GM21717 (cell line): ENCODE measurements at regions not wholly inside any gene's neighbourhood (a gene's known extent, or its start where the extent isn't known, plus 50 kb on each side); places are given as distances from the start of the nearest gene placed in this dataset.
"Not testable (repeated sequence)": the region's sequence is repeated elsewhere in the genome, so short reads cannot be mapped to it uniquely, and the experiment has no call there.

ENCODE experiments used
- ATAC-seq: cut with Tn5 transposase; IDR thresholded peaks from one replicate; pipeline ENCODE4 v1.9.1; 2021; ENCODE audit warnings: mild to moderate bottlenecking, moderate library complexity; ENCODE audit not compliant: unreplicated experiment

DNA sequence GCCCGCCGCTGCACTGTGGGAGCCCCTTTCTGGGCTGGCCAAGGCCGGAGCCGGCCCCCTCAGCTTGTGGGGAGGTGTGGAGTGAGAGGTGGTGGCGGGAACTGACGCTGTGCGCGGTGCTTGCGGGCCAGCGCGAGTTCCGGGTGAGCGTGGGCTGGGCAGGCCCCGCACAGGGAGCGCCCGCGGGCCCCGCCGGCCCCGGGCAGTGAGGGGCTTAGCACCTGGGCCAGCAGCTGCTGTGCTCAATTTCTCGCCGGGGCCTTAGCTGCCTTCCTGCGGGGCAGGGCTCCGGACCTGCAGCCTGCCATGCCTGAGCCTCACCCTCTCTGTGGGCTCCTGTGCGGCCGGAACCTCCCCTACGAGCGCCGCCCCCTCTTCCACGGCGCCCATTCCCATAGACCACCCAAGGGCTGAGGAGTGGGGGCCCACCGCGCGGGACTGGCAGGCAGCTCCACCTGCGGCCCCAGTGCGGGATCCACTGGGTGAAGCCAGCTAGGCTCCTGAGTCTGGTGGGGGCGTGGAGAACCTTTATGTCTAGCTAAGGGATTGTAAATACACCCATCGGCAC, 1062.6 kb downstream of the TDRD15 start:
- ATAC-seq, result not testable (repeated sequence)

DNA sequence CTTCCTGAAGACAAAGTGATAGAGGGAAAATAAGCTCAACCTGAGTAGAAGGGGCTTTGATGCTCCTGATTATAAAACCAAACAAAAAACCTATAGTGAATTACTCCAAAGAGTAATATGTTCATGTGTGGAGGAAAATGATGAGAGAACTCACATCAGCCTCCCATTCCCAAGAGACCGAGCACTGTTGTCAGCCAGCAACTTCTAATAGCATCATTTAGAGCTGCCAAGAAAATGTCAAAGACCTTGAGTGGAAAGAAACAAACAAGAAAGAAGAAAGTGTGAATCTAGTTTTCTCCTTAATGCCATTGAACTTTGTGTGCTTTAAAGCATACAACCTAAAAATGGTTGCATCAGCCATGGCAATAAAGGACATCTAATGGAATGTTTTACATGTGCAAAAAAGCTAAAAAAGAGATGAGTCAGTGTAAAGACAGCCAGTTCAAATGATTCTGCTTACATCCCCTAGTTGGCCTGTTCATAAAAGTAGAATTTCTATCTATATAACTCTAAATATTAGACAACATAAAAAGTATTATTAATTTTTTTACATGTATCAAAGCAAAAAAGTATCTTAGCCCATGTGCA, 1066.2 kb downstream of the TDRD15 start:
- no peak for ATAC-seq

DNA sequence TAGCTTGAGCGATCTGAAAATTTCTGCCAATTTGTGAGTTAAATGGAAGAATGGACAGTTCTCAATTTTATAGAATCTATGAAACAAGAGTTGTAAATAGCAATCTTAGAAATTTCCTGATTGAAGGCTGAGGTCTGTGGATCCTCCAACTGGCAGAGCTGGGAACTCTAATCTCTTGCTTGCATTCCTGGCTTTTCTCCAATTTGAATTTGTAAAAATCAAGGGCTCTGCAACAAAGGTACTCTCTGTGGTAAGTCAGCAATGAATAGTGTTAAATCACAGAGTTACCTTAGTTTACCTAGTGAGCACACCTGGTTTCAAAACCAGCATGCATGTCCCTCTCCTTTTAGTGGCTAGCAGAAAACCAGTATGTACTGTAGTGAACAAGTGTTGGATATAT, 1070.5 kb downstream of the TDRD15 start:
- no peak for ATAC-seq

DNA sequence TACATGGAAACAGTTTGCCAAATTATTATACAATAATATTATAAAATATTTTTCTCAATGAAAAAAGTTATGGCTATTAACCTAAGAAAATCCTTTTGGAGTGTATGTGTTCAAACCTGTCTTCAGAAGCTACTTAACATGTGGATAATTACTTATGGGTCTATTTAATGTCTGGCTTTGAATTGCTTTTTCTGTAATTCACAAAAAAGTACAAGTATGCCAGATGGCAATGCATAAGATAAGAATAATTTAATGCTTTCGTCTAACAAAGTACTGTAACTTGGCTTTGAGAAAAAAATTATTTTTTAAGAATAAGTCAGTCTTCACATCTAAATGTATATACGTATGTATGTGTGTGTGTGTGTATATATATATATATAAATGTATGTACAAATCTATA, 1073.0 kb downstream of the TDRD15 start:
- ATAC-seq, result no peak

DNA sequence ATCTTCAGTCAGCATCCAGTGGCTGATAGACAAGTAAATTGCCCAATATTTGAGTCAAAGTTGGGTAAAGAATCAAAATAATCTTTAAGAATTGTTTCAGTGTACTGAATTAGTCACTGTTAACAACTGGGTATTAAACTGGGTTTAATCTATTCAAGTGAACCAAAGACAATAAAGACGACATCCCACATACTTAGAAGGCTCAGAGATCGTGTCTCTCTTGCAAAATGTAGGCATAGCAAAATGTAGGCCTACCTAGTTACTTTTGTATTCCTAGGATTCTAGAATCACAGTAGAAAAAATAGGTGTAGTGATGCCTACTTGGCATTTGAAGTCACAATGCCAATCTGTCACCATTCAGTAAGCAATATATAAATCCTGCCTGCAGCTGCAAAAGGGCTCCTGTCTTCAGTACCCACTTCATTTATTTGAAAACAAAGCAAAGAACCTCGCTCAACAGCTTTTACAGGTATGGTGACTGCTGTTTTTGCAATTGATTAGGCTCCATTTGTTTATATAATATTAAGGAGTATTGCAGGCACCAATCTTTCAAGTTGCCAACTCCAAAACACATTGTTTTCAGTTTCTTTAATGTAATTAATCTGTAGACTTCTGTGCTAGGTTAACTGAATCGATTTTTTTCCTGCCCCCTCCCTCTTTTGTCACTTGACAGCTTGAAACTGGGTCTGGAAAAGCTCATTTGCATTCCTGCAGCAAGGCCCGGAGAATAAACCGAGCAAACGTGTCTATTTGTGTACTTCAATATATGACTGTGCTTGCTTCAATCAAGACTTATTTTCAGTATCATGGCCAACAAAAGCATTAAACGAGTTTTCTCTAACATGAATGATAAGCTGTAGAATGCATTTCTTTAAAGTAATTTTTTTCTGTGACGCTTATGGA, 1074.9 kb downstream of the TDRD15 start:
- no peak for ATAC-seq

DNA sequence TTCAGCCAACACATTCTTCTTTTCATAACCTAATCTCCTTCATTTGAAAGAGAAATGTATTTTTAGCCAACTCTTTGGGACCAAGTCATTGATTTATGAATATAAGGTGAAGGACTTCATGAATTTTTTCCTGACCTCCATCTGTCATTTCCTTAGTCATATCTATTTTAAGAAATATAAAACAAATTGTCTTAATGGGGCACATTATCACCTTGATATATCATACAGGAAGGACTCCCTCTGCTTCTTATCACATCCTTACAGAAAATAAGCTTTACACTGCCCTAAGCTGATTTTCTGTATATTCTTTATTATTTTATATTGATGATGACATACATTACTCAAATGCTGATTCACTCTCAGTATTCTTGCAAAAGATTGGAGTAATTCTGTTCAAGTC, 1076.2 kb downstream of the TDRD15 start:
- ATAC-seq, result no peak

DNA sequence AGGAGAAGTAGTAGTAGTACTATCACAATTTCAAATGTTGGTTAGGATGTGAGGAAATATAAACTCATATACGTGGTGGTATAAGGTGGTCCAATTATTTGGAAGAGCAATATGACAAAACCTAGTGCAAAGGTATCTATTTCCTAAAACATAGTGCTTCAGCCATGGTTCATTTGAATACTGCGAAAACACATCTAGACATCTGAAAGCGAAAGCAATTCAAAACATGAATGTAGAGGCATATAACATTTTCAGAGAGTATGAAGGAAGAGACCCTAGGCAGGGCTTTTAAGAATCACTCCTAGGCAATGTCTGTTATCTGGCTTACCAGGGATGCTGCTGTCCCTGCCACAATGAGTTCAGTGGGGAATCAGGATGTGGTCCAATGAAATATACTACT, 1085.8 kb downstream of the TDRD15 start:
- peak; percentile 66 for ATAC-seq

DNA sequence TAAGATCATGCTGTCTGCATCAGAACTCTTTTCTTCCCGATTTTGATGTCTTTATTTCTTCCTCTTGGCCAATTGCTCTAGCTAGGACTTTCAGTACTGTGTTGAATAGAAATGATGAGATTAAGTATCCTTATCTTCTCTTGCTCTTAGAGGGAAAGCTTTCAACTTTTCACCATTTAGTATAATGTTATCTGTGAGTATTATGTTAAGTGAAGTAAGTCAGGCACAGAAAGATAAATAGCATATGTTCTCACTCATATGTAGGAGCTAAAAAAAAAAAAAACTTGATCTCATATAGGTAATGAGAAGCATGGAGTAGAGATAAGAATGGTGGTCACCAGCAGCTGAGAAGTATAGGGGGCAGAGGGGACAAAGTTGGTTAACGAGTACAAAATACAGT, 1089.5 kb downstream of the TDRD15 start:
- no peak for ATAC-seq

DNA sequence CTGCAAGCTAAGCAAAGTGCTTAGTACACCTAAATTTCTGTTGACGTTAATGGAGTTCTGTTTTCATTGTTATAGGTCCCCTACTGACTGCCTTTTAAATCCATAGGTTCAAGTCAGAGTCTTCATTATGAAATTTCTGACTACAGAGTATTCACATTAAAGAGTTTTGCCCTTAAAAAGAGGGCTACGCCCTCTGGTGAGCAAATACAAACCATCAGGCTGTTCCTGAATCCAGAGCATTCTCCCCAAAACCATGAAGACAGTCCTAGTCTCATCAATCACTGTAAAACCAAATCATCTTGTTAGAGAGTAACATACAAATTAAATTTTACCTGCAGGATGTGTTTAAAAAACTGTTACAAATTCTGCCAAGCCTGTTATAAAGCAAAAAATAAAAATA, 1091.7 kb downstream of the TDRD15 start:
- no peak for ATAC-seq

DNA sequence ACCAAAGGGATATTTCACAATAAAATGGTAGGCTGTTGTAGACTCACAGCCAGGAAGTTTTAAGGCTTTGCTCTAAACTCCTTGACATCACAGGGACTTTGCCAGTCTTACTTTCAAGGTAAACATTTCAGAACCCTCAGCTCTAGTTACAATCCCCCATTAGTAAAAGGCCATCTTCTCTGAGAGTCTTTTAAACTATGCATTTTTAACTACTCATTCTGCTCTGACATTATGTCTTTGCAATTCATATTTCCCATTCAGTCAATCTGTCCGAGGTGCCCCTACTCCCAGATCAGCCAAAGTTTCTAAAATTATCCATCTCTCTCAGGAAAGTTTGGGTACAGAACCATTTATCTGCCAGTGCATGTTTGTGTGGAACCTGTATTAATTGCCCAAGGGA, 1094.1 kb downstream of the TDRD15 start:
- ATAC-seq, result no peak

DNA sequence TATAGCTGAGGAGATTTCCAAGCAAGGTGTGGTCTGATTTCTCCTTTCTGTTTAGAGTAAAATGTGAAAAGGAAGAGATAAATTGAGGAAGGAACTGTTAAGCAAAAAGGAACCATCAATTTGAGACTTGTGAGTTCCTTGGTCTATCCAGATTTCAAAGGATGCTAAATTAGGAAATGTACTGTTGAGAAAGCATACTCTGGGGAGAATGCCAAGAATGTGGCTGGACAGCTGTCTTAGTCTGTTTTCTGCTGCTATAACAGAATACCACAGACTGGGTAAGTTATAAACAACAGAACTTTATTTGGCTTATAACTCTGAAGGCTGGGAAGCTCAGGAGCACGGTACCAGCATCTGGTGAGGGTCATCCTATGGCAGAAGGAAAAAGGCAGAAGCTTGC, 1097.2 kb downstream of the TDRD15 start:
- no peak for ATAC-seq

DNA sequence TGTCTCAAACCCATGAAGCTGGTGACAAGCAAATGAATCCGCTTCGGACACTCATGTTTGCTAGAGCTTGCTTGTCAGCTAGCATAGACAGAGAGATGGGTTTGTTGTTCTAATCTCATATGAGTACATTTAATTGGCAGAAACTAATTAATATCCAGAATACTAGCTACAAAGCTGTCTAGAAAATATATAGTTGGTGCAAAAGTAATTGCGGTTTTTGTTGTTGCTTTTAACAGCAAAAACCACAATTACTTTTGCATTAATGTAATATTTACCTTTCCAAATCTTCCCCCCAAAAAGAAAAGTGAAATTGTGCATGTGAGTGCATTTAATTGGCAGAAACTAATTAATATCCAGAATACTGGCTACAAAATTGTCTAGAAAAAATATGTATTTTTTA, 1115.2 kb downstream of the TDRD15 start:
- ATAC-seq, result no peak

DNA sequence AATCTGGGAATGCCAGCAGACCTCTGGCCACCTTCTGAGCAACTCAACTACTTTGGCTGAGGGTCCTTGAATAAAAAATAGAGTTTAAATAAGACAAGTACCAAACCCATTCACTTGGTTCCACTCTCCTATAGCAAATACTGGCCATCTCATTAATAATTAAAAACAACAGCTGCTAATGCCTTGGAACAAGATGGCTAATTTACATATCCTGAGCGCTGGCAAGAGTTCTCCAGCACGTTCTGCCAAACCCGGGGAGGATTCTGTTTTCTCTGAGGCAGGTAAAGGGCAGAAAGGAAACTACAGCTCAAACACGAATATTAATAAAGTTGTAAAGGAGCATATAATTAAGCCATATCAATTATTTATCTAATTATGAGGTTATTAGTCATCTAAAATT, 1123.7 kb downstream of the TDRD15 start:
- ATAC-seq, result no peak

DNA sequence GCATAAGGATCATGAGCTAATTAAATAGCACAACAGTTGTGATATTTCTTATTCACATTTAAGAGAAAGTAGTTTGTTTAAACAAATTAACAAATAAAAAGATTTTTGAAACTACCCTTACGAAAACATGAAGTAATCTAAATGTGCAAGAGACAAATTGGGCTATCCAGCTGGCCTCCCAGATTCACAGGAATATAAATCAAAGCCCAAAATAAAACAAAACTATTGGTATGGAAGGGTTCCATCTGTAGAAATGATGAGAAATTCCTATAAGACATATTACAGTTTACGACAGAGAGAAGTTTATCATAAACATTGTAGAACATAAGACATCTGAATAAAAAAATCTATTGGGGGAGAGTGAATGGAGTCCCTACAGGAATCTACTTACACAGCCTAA, 1125.1 kb downstream of the TDRD15 start:
- ATAC-seq, result no peak

DNA sequence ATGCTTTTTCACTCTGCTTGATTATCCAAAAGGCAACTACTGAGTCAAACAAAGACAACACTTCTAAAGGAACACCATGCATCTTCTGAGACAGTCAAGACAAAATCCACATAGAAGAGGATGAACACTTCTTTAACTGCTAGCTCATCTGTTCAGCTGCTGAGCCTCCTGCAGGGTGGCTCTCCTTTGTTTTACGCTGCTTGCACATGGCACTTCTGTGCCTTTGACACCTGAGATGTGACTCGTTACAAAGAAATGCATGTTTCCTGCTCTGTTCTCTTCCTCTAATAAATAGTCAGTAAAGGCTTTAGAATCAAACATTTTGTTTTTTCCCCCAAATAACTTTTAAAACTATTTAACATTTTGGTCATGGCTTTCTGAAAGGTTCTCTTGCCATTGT, 1129.4 kb downstream of the TDRD15 start:
- no peak for ATAC-seq

DNA sequence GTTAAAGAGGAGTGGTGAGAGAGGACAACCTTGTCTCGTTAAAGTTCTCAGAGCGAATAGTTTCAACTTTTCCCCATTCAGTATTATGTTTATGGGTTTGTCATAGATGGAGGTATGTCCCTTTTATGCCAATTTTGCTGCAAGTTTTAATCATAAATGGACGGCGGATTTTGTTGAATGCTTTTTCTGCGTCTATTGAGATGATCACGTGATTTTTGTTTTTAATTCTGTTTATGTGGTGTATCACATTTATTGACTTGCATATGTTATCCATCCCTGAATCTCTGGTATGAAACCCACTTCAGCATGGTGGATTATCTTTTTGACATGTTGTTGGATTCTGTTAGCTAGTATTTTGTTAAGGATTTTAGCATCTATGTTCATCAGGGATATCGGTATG, 1123.8 kb upstream of the KLHL29 start:
- no peak for ATAC-seq

DNA sequence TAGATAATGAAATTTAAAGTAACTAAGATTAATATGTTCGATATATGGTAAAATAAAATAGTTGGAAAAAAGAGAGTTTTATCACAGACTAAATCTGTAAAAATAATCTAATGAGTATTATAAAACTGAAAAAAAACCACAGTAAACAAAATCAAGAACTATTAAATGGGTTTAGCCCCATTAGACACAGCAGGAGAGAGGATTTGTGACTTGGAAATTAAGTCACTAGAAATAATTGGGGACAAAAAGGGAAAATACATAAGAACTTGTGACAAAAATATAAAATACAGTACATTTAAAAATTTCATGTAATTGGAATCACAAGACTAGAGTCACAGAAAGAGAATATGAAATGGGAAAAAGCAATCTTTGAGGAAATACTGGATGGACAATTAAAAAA, 1114.6 kb upstream of the KLHL29 start:
- ATAC-seq, result no peak

DNA sequence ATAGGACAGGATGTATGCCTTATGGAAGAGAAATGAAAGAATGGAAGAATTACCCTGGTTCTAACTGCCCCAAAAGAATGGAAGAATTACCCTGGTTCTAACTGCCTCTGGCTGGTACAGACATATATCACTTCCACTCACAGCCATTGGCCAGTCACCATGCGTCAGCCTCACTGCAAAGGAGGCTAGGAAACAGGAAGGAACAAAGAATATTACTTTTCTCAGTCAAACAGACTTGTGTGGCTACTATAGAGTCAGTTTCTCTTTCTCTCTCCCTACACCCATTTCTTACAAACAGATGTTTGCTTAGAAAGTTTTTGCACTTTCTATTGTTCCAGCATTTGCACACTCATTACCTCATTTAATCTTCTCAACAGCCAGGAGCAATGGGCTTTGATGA, 1111.1 kb upstream of the KLHL29 start:
- peak; percentile 49 for ATAC-seq

DNA sequence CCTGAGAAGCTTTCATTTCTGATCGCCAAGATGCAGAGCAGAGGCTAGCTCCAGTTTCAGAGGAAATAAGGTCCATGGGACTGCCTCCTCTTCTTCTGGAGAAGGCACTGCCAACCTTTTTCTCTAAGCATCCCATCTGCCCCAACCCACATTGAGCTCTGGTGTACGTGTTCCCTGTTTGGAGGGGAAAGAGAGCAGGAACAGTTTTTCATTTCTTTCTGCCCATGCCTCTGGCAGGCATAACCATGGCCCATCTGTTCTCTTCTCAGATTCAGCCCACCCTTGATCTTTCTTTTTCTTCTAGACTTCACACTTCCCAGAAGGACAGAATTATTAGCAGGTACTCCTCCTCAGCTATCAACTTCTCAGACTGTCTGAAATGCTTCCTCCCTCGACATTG, 1110.3 kb upstream of the KLHL29 start:
- no peak for ATAC-seq

DNA sequence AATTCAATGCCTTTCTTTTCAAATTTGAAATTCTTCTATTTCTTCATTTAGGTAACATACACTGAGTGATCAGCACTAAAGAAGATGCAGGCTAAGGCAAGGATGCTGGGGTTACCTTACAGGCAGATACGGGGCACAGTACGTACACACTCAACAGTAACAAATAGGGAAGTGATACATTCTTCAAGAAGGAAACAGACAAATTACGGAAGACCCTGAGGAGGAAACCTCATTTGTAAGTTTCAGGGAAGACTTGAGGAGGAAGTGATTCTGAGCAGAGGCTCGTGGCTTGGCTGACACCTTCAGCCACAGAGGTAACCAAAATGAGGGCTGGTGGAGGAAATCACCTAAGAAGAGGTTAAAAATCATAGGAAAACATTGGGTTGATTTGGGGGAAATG, 1108.3 kb upstream of the KLHL29 start:
- peak; percentile 69 for ATAC-seq

DNA sequence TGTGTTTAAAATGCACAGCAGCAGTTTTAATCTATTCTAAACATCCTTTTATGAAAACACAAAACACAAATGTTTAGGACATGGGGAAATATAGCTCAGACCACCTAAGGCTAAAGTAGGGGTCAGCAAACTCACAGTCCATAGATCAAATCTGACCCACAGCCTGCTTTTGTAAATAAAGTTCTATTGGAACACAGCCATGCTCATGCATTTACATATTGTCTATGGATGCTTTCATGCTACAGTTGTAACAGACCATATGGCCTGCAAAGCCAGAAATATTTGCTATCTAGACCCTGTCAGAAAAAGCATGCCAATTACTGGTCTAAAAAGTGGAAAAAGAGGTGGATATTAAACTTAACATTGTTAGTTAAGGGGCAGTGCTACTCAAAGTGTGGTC, 1105.4 kb upstream of the KLHL29 start:
- ATAC-seq, result no peak

DNA sequence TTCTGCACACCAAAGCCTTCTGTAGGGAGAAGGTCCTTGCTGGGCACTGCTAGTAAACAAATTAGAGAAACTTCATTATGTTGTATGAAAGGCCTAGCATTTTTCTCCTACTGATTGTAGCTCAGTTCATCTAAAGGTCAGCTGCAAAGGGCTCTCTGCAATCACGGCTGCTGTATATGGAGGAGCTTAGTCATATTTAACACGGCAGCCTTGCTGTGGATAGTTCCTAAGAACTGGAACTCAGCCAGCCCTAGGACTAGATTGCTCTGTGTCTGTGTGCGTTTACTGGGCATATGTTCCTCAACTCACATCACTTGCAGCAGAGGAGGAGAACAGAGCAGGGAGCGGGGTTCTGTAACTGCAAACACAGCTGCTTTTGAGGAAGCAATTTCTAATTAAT, 1103.9 kb upstream of the KLHL29 start:
- ATAC-seq, result no peak
